ENCODE measurements at regions not wholly inside any gene's neighbourhood (a gene's known extent, or its start where the extent isn't known, plus 50 kb on each side); places are given as distances from the start of the nearest gene placed in this dataset.

DNA sequence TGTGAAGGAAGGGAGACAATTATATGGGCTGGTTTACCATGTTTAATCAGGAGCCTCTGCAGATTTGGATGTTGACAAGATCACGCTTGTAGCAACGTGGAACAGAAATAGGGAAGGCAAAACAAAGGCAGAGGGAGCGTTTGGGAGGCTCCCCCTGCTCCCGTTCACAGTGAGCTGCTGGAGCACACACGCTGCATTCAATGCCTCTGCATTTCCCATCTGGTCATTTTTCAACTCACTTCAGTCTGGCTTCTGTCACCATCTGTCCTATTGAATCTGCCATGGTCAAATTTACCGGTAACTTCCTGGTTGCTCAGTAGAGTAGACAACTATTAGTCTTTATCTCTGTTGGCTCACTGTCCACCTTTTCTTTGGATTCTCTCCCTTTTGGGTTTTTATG, 91.0 kb downstream of the NHLRC3 start:
- Histone ChIP-seq H3K9me3 (ENCODE audit: control insufficient read depth, insufficient read depth, low read length) (no peaks in the 10 kb centered on the region), H3K4me1 (ENCODE audit: control insufficient read depth, insufficient read depth, low read length) (peaks cover 14% of the 10 kb centered on the region), H3K9ac (ENCODE audit: low read depth, low read length) (no peak overlapping the region), H3K4me3 (ENCODE audit: low read depth, low read length) (no peak overlapping the region), H3K36me3 (ENCODE audit: control insufficient read depth, insufficient read depth, low read length) (no peaks in the 10 kb centered on the region), H3K27me3 (ENCODE audit: control insufficient read depth, insufficient read depth, low read length) (no peaks in the 10 kb centered on the region), H3K27ac (ENCODE audit: low read depth, low read length) (no peak overlapping the region)

DNA sequence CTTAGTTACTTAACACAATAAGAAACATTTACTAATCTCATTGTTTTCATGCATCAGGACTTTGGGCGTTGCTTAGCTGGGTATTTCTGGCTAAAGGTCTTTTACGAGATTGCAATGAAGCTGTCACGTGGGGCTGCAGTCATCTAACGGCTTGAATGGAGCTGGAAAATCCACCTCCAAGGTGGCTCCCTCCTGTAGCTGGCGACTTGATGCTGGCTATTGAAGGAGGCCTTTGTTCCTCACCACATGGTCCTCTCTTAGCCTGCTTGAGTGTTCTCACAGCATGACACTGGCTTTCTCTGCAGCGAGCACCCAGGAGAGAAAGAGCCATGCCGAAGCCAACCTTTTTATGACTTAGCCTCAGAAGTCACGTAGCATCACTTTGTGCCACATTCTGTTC, 92.0 kb downstream of the NHLRC3 start:
- H3K4me3 ChIP-seq (ENCODE audit: low read depth, low read length): no peak overlapping the region
- H3K9ac ChIP-seq (ENCODE audit: low read depth, low read length): no peak overlapping the region
- no peaks in the 10 kb centered on the region for H3K27me3 ChIP-seq (ENCODE audit: control insufficient read depth, insufficient read depth, low read length)
- H3K9me3 ChIP-seq (ENCODE audit: control insufficient read depth, insufficient read depth, low read length): no peaks in the 10 kb centered on the region
- H3K4me1 ChIP-seq (ENCODE audit: control insufficient read depth, insufficient read depth, low read length): peaks cover 14% of the 10 kb centered on the region
- H3K36me3 ChIP-seq (ENCODE audit: control insufficient read depth, insufficient read depth, low read length): no peaks in the 10 kb centered on the region
- peak overlapping the region; percentile 58 for H3K27ac ChIP-seq (ENCODE audit: low read depth, low read length)

DNA sequence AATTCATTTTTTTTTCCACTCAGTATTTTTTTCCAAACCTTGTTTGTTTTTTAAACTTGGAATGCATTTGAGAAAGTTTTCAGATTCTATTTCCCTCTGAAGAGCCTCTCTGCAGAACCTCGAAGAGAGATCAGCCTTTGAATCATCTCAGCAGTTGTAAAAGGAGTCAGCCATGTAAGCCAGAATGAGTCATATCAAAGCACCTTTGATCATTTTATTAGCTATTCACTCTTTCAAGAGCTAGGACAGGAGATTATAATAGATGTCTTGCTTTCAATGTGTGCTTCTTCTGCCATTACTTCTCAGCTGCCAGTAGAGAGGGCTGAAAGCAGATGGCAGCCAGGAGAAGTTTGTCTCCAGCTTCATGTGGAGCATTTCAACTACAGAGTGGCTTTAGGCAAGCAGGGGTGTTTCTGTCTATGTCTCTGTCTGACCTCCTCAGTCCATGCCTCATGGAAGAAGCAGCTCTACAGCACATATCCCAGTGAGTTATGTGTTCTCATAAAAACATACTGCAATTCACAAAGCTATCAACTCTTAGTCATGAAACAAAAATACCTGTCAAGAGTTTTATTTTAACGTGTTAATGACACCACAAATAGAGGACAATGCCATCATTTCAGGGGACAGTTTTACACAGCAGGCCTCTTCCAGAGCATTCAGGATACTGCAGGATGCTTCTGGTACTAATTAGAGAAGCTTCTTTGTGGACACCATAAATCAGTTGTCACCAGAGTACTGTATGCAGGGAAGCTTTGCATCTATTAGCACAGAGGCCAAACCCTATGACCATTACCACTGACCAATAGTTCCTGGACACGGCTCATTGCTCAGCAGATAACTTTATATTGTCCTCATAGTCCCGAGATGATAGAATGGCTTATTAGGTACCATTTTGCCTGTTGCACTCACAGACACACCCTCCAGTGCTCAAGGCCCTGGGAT, 94.3 kb downstream of the NHLRC3 start:
- Histone ChIP-seq H3K36me3 (ENCODE audit: control insufficient read depth, insufficient read depth, low read length) (no peaks in the 10 kb centered on the region), H3K4me1 (ENCODE audit: control insufficient read depth, insufficient read depth, low read length) (peaks cover 10% of the 10 kb centered on the region), H3K27me3 (ENCODE audit: control insufficient read depth, insufficient read depth, low read length) (no peaks in the 10 kb centered on the region), H3K9me3 (ENCODE audit: control insufficient read depth, insufficient read depth, low read length) (no peaks in the 10 kb centered on the region), H3K9ac (ENCODE audit: low read depth, low read length) (no peak overlapping the region), H3K4me3 (ENCODE audit: low read depth, low read length) (no peak overlapping the region), H3K27ac (ENCODE audit: low read depth, low read length) (no peak overlapping the region)

DNA sequence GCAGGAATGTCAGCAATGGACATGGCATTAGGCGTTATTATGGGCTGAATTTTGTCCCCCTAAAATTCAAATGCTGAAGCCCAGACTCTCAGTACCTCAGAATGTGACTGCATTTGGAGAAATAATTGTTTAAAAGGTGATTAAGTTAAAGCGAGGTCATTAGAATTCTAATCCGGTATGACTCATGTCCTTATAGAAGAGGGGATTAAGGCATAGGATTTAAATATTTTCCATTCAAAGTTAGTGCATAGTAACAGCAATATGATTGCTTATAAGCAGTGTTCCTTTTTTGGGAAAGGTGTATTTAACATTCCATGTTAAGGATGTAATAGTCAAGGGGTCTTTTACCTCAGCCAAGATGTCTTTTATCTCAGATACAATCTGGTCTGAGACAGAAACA, 95.5 kb downstream of the NHLRC3 start:
- H3K4me1 ChIP-seq (ENCODE audit: control insufficient read depth, insufficient read depth, low read length): peaks cover 10% of the 10 kb centered on the region
- no peaks in the 10 kb centered on the region for H3K9me3 ChIP-seq (ENCODE audit: control insufficient read depth, insufficient read depth, low read length)
- no peak overlapping the region for H3K27ac ChIP-seq (ENCODE audit: low read depth, low read length)
- H3K9ac ChIP-seq (ENCODE audit: low read depth, low read length): no peak overlapping the region
- H3K27me3 ChIP-seq (ENCODE audit: control insufficient read depth, insufficient read depth, low read length): no peaks in the 10 kb centered on the region
- no peak overlapping the region for H3K4me3 ChIP-seq (ENCODE audit: low read depth, low read length)
- H3K36me3 ChIP-seq (ENCODE audit: control insufficient read depth, insufficient read depth, low read length): no peaks in the 10 kb centered on the region

DNA sequence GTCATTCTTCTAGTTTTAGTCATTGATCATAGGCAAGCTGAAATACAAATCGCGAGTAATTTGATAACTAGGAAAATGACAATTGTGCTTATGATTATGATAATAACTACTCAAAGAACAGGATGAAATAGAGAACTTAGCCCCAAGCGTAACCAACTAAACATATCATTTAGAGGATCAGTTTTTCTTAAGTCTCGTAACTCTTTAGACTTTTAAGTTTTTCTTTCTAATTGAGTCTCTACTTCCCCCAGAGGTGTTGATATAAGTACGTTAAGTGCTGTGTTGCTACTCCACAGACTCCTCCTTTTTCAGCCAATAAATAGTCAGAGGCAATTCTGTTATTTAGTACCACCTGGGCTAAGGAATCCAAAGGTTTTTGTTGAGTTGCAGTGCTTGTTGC, 96.3 kb downstream of the NHLRC3 start:
- no peak overlapping the region for H3K4me3 ChIP-seq (ENCODE audit: low read depth, low read length)
- no peak overlapping the region for H3K9ac ChIP-seq (ENCODE audit: low read depth, low read length)
- no peaks in the 10 kb centered on the region for H3K27me3 ChIP-seq (ENCODE audit: control insufficient read depth, insufficient read depth, low read length)
- H3K36me3 ChIP-seq (ENCODE audit: control insufficient read depth, insufficient read depth, low read length): no peaks in the 10 kb centered on the region
- no peak overlapping the region for H3K27ac ChIP-seq (ENCODE audit: low read depth, low read length)
- H3K9me3 ChIP-seq (ENCODE audit: control insufficient read depth, insufficient read depth, low read length): no peaks in the 10 kb centered on the region
- H3K4me1 ChIP-seq (ENCODE audit: control insufficient read depth, insufficient read depth, low read length): peaks cover 10% of the 10 kb centered on the region

DNA sequence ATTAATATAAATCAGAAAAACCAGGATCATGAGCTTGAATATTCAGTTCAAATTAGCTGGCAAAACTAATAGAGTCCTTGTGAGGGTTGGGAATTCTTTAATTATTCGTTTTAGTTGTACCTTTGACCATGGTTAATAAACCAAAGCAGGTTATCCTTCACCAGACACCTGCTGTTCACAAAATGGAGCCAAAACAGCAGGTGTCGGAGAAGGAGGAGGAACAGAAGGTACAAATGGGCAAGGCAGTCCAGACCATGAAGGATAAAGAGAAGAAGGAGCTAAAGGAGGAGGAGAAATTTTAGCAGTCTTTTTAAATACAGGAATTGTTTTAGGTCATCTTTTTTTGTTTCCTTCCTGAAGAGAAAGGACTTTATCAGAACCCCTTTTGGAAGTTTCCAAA, 106.1 kb downstream of the NHLRC3 start:
- Histone ChIP-seq H3K36me3 (ENCODE audit: control insufficient read depth, insufficient read depth, low read length) (no peaks in the 10 kb centered on the region), H3K4me3 (ENCODE audit: low read depth, low read length) (no peak overlapping the region), H3K9ac (ENCODE audit: low read depth, low read length) (no peak overlapping the region), H3K27ac (ENCODE audit: low read depth, low read length) (no peak overlapping the region), H3K27me3 (ENCODE audit: control insufficient read depth, insufficient read depth, low read length) (peaks cover 4% of the 10 kb centered on the region; the same call in 1 of the 2 replicates), H3K4me1 (ENCODE audit: control insufficient read depth, insufficient read depth, low read length) (no peaks in the 10 kb centered on the region), H3K9me3 (ENCODE audit: control insufficient read depth, insufficient read depth, low read length) (no peaks in the 10 kb centered on the region)

DNA sequence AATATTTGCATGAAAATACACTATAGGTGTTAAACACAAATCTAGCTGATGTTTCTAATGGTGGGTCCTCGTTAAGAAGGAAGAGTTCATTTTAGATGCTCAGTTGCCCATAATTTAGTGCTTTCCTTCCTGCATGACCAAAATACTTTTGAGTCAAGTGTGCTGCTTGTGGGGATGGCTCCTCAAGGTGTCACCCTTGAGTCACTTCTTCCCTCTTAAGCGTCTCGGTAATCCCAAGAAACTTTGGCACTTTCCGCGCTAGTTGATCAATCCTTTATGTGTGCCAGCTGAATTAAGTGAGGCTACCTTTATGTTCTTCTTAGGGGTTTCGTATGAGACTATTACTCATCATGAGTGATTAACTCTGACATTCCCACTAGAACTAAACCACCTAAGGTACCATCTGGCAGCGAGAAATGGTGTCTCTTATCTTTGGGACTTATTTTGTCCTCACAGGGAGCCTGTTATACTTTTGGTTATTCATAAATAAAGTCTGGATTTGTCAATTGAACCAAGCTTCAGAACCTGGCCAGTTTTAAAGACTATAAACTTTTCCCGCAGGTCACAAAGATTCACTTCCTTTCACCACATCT, 106.8 kb downstream of the NHLRC3 start:
- no peak overlapping the region for H3K27ac ChIP-seq (ENCODE audit: low read depth, low read length)
- H3K9ac ChIP-seq (ENCODE audit: low read depth, low read length): no peak overlapping the region
- no peaks in the 10 kb centered on the region for H3K9me3 ChIP-seq (ENCODE audit: control insufficient read depth, insufficient read depth, low read length)
- H3K4me3 ChIP-seq (ENCODE audit: low read depth, low read length): no peak overlapping the region
- peaks cover 4% of the 10 kb centered on the region; the same call in 1 of the 2 replicates for H3K27me3 ChIP-seq (ENCODE audit: control insufficient read depth, insufficient read depth, low read length)
- H3K4me1 ChIP-seq (ENCODE audit: control insufficient read depth, insufficient read depth, low read length): no peaks in the 10 kb centered on the region
- no peaks in the 10 kb centered on the region for H3K36me3 ChIP-seq (ENCODE audit: control insufficient read depth, insufficient read depth, low read length)

DNA sequence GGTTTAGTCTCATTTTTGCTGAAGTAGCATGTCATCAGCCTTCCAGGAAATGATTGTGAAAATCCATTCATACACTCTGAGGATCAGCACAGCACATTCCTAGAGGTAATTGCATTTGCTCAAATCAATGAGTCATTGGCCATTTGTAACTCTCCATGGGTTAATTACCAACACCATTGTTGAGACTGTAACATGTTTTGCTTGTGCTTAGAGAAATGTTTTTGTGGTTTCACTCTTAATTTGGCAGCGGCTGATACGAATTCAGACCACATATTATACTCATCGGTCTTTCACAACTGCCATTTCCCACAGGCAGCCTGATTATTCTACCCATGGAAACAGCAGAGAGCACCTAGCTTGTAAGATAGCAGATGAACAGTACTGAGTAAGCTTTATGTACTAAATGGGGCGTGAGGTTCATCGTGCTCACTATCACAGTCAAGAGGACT, 110.3 kb downstream of the NHLRC3 start:
- no peak overlapping the region for H3K4me3 ChIP-seq (ENCODE audit: low read depth, low read length)
- H3K27ac ChIP-seq (ENCODE audit: low read depth, low read length): peak overlapping the region; percentile 43
- H3K27me3 ChIP-seq (ENCODE audit: control insufficient read depth, insufficient read depth, low read length): peaks cover 4% of the 10 kb centered on the region; the same call in 1 of the 2 replicates
- no peak overlapping the region for H3K9ac ChIP-seq (ENCODE audit: low read depth, low read length)
- H3K4me1 ChIP-seq (ENCODE audit: control insufficient read depth, insufficient read depth, low read length): no peaks in the 10 kb centered on the region
- H3K9me3 ChIP-seq (ENCODE audit: control insufficient read depth, insufficient read depth, low read length): no peaks in the 10 kb centered on the region
- no peaks in the 10 kb centered on the region for H3K36me3 ChIP-seq (ENCODE audit: control insufficient read depth, insufficient read depth, low read length)

DNA sequence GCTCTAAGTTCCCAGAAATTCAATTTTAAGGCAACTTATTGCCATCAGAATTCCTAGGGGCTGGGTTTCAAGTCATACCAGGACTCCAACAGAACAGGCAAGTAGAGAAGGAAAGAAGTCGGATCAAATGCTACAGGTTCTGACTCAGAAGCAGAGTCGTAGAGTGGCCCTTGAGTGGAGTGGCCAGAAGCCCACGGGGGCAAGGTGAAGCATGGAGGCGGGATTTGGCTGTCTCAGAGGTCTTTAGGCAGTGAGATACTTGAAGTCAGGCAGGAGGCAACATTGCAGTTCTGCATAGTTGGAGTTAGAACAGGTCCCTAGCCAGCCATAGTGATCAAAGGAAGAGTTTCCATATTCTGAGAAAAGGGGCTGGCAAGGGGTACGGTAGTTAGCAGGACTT, 111.6 kb downstream of the NHLRC3 start:
- Histone ChIP-seq H3K27me3 (ENCODE audit: control insufficient read depth, insufficient read depth, low read length) (peaks cover 4% of the 10 kb centered on the region; the same call in 1 of the 2 replicates), H3K9me3 (ENCODE audit: control insufficient read depth, insufficient read depth, low read length) (no peaks in the 10 kb centered on the region), H3K9ac (ENCODE audit: low read depth, low read length) (no peak overlapping the region), H3K27ac (ENCODE audit: low read depth, low read length) (no peak overlapping the region), H3K36me3 (ENCODE audit: control insufficient read depth, insufficient read depth, low read length) (no peaks in the 10 kb centered on the region), H3K4me3 (ENCODE audit: low read depth, low read length) (no peak overlapping the region), H3K4me1 (ENCODE audit: control insufficient read depth, insufficient read depth, low read length) (no peaks in the 10 kb centered on the region)

DNA sequence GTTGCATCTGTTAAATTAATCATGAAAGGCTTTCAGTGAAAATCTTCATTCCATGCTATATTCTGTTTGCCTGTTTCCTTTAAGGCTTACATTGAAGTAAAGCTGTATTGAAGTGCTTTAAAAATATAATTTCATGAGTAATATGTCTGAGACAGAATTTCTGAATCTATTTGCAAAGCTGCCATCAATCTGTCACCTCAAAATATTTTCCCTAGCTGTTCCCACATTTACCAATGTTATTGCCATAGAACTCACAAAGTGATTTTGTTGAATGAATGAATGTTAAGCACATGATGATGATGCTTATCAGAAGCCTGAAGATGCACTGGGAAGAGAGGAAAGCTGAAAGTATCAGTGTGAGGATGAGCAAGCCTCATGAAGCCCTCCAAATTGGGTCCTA, 115.8 kb downstream of the NHLRC3 start:
- no peak overlapping the region for H3K9ac ChIP-seq (ENCODE audit: low read depth, low read length)
- no peak overlapping the region for H3K4me3 ChIP-seq (ENCODE audit: low read depth, low read length)
- H3K27ac ChIP-seq (ENCODE audit: low read depth, low read length): no peak overlapping the region
- no peaks in the 10 kb centered on the region for H3K4me1 ChIP-seq (ENCODE audit: control insufficient read depth, insufficient read depth, low read length)
- no peaks in the 10 kb centered on the region for H3K9me3 ChIP-seq (ENCODE audit: control insufficient read depth, insufficient read depth, low read length)
- H3K36me3 ChIP-seq (ENCODE audit: control insufficient read depth, insufficient read depth, low read length): no peaks in the 10 kb centered on the region
- H3K27me3 ChIP-seq (ENCODE audit: control insufficient read depth, insufficient read depth, low read length): no peaks in the 10 kb centered on the region

DNA sequence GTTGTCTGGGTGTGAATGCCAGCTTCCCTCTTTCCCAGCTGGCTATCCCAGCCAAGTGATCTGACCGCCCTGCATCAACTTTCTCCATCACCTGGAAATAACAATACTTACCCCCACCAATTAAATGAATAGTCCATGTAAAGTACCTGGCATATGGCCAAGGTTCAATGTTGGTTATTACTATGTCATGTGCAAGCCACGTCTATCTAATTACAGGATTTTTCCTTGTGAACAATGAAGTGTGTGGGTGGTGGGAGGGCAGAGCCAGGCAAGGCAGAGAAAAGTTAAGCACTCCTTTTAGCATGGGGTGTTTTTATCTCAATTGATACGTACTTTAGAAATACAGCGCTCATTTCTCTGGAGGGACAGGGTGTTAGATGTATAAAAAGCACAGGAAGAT, 121.1 kb downstream of the NHLRC3 start:
- no peak overlapping the region for H3K27ac ChIP-seq (ENCODE audit: low read depth, low read length)
- H3K27me3 ChIP-seq (ENCODE audit: control insufficient read depth, insufficient read depth, low read length): no peaks in the 10 kb centered on the region
- H3K9ac ChIP-seq (ENCODE audit: low read depth, low read length): no peak overlapping the region
- H3K4me1 ChIP-seq (ENCODE audit: control insufficient read depth, insufficient read depth, low read length): no peaks in the 10 kb centered on the region
- no peaks in the 10 kb centered on the region for H3K36me3 ChIP-seq (ENCODE audit: control insufficient read depth, insufficient read depth, low read length)
- no peaks in the 10 kb centered on the region for H3K9me3 ChIP-seq (ENCODE audit: control insufficient read depth, insufficient read depth, low read length)
- no peak overlapping the region for H3K4me3 ChIP-seq (ENCODE audit: low read depth, low read length)

Data from HUES48 (cell line).